PFSK-1 (cell line): ENCODE measurements at regions not wholly inside any gene's neighbourhood (a gene's known extent, or its start where the extent isn't known, plus 50 kb on each side); places are given as distances from the start of the nearest gene placed in this dataset.

ENCODE experiments used
- SIN3A ChIP-seq: IDR thresholded peaks from 2 replicates; pipeline ENCODE4 v1.6.1; 2012; ENCODE audit warnings: mild to moderate bottlenecking, low read length, moderate library complexity, borderline replicate concordance; ENCODE audit not compliant: insufficient read depth
- TAF1 ChIP-seq: IDR thresholded peaks from 2 replicates; pipeline ENCODE4 v1.6.1; 2012; ENCODE audit warnings: low read length, control low read depth, borderline replicate concordance; ENCODE audit not compliant: insufficient read depth

DNA sequence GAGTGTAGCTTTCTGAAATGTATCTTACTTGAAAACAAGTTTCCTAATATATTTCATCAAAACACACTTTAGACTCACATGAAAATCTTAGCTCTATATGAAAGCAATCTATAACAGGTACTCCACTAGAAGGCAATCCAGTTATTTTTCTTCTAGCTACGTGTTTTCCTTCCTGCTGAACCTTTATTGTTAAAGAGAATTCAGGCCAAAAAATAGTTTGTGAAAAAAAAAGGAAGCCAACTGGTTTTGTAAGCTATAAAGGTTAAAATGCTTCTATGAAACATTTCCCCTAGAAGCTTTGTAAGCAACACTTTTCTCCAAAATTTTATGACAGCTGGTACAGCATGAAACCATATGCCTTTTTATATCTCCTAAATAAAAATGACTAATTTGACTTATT lies 304.7 kb upstream of the DIAPH2 start:
- TF ChIP-seq SIN3A (no peak), TAF1 (no peak)
